ENCODE measurements at regions not wholly inside any gene's neighbourhood (a gene's known extent, or its start where the extent isn't known, plus 50 kb on each side); places are given as distances from the start of the nearest gene placed in this dataset.

DNA sequence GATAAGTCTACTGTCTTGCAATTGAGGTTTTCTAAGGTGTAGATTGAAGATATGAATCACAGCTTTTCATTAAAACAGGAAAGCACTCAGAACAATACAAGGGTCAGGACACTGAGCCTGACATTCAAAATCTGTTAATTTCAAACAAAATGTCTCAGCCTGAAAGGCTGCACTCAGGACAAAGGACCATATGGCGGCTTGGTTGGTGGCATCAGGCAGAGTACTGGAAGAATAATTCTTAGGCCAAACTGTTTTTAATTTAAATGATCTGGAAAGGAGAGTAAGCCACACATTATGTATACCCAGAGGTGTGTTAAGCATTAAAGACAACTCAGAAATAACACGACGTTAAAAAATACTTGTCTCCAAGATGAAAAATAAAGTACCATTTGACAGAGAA, 85.9 kb downstream of the SKA1 start:
- DNase-seq (ENCODE audit: low spot score), result no peak
- in situ Hi-C loops (cut with MboI; ENCODE audit: low pct_unique_long_range_greater_than_20kb, low sequenced_read_pairs, unreplicated experiment), result no loop called here
- TF ChIP-seq, protein P1, sequence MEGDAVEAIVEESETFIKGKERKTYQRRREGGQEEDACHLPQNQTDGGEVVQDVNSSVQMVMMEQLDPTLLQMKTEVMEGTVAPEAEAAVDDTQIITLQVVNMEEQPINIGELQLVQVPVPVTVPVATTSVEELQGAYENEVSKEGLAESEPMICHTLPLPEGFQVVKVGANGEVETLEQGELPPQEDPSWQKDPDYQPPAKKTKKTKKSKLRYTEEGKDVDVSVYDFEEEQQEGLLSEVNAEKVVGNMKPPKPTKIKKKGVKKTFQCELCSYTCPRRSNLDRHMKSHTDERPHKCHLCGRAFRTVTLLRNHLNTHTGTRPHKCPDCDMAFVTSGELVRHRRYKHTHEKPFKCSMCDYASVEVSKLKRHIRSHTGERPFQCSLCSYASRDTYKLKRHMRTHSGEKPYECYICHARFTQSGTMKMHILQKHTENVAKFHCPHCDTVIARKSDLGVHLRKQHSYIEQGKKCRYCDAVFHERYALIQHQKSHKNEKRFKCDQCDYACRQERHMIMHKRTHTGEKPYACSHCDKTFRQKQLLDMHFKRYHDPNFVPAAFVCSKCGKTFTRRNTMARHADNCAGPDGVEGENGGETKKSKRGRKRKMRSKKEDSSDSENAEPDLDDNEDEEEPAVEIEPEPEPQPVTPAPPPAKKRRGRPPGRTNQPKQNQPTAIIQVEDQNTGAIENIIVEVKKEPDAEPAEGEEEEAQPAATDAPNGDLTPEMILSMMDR (IDR thresholded peaks at IDR 0.05; ENCODE audit: extremely low read depth, insufficient read depth, missing control alignments), result no peak

- in situ Hi-C loops (cut with MboI; ENCODE audit: low pct_unique_long_range_greater_than_20kb, low sequenced_read_pairs, unreplicated experiment), result no loop called here
- TF ChIP-seq, protein P1 (IDR thresholded peaks at IDR 0.05; ENCODE audit: extremely low read depth, insufficient read depth, missing control alignments), result no peak
- no peak for DNase-seq (ENCODE audit: low spot score)
These were observed 86.4 kb downstream of the SKA1 start for GRCh38 chr18:50461251-50461650.

DNA sequence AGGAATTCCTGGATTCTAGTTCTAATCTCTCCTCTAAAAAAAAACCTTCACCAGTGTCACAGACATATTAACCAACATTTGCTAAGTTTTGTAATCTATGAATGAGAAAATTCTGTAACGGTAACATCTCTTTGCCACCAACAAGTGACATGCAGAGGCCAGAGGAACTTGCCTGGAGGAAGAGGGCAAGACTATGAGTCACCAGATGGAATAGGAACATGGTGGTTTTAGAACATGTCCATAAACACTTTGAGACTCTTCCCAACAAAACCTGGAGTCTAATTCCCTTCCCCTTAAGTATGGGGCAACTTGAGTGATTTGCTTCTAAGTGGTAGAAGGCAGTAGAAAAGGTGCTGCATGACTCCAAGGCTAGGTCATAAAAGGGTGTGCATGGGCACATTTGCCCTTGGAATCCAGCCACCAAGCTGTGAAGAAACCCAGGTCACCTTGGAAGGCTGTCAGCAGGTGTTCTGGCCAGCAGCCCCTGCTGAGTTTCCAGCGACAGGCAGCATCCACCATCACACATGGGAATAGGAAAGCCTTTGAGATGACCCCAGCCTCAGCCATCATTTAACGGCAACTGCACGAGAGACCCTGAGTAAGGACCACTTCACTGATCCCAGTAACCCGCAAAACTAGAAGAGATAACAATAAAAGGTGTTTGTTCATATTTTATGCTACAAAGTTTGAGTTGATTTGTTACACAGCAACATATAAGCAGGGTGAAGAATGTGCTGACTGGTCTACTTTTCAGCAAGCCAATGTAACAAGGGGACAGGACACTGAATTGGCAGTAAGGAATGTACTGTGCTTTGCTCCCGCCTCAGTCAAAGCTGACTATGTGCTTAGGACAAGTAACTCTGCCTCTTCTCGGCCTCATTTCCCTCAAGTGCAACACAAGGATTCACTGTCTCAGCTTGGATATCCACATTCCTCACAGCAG, 90.6 kb downstream of the SKA1 start:
- no peak for DNase-seq (ENCODE audit: low spot score)
- in situ Hi-C loops (cut with MboI; ENCODE audit: low pct_unique_long_range_greater_than_20kb, low sequenced_read_pairs, unreplicated experiment), result no loop called here
- TF ChIP-seq, protein P1 (IDR thresholded peaks at IDR 0.05; ENCODE audit: extremely low read depth, insufficient read depth, missing control alignments), result no peak

DNA sequence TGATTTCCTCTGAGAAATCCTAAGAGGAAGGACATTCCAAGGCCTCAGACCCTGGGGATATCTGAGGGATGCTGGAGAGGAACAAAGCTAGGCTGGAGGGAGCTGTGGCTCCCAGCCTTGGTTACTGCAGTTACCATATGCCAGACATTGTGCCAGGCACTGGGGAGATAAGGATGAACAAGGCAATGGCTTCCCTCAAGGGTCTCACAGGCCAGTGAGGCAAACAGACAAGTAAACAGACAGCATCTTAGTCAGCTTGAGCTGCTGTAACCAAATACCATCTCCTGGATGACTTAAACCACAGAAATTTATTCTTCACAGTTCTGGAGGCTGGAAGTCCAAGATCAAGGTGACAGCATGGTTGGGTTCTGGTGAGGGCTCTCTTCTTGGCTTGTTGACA, 91.8 kb downstream of the SKA1 start:
- TF ChIP-seq, protein P1 (IDR thresholded peaks at IDR 0.05; ENCODE audit: extremely low read depth, insufficient read depth, missing control alignments), result no peak
- in situ Hi-C loops (cut with MboI; ENCODE audit: low pct_unique_long_range_greater_than_20kb, low sequenced_read_pairs, unreplicated experiment), result no loop called here
- DNase-seq (ENCODE audit: low spot score), result no peak

DNA sequence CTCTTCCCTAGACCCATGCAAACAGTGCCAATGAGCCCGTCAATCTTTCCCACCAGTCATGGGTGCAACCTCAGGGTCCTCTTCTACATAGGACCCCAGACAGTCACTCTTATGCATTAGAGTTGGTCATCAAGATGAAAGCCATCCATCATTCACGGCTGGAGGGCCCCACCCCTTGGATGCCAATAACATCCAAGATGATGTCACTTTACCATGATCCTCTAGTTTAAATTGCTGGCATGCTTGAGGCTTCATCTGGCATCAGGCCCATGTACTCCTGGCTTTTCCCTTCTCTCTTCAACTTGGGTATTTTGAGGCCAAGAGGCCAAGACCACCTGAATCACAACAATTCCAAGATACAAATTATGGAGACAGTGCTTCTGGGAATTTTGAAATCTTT, 91.1 kb upstream of the MAPK4 start:
- DNase-seq (ENCODE audit: low spot score), result no peak
- TF ChIP-seq, protein P1 (IDR thresholded peaks at IDR 0.05; ENCODE audit: extremely low read depth, insufficient read depth, missing control alignments), result no peak
- in situ Hi-C loops (cut with MboI; ENCODE audit: low pct_unique_long_range_greater_than_20kb, low sequenced_read_pairs, unreplicated experiment), result no loop called here

DNA sequence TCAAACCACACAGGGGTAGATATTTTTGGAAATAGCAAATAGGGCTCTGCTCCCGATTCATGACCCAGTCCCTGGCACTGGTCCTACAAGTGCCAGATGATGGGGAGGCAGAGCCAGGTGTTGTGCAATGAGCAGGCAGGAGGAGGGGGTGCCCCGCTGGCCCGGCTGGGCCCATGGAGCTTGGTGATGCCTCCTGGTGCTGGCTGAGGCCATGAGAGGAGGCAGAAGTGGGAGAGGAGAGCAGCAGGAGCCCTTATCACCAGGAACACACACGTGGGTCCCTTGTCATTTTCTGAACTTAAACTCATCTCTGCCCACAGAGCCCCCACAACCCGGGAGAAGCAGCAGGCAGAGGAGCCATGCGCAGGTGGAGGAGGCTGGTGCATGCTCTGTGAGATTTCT, 90.5 kb upstream of the MAPK4 start:
- TF ChIP-seq, protein P1 (IDR thresholded peaks at IDR 0.05; ENCODE audit: extremely low read depth, insufficient read depth, missing control alignments), result no peak

More for the DNA sequence above, 90.5 kb upstream of the MAPK4 start:
- no peak for DNase-seq (ENCODE audit: low spot score)
- in situ Hi-C loops (cut with MboI; ENCODE audit: low pct_unique_long_range_greater_than_20kb, low sequenced_read_pairs, unreplicated experiment), result no loop called here
